Neuronal stem cell (in vitro differentiated cells): ENCODE measurements at regions not wholly inside any gene's neighbourhood (a gene's known extent, or its start where the extent isn't known, plus 50 kb on each side); places are given as distances from the start of the nearest gene placed in this dataset.
"Not testable (repeated sequence)": the region's sequence is repeated elsewhere in the genome, so short reads cannot be mapped to it uniquely, and the experiment has no call there.

Source experiments
- DNase-seq: peaks from one replicate; pipeline ENCODE4 v3.0.0-alpha.2; 2013; ENCODE audit warnings: low spot score
- H2AFZ ChIP-seq: one replicate; pipeline ENCODE4 v1.6.1; 2013; ENCODE audit warnings: mild to moderate bottlenecking, low read length, inconsistent platforms
- H2AK5ac ChIP-seq: 2 replicates; pipeline ENCODE4 v1.6.1; 2013; ENCODE audit warnings: low read depth, mild to moderate bottlenecking, inconsistent platforms, low read length, moderate library complexity, mixed read lengths
- H2BK120ac ChIP-seq: 2 replicates; pipeline ENCODE4 v1.6.1; 2013; ENCODE audit warnings: low read depth, mild to moderate bottlenecking, inconsistent platforms, low read length, moderate library complexity, mixed read lengths
- H2BK12ac ChIP-seq: one replicate; pipeline ENCODE4 v1.6.1; 2013; ENCODE audit warnings: low read length, inconsistent platforms
- H2BK15ac ChIP-seq: 2 replicates; pipeline ENCODE4 v1.6.1; 2013; ENCODE audit warnings: mild to moderate bottlenecking, low read length, inconsistent platforms, mixed read lengths
- H2BK5ac ChIP-seq: one replicate; pipeline ENCODE4 v1.6.1; 2013; ENCODE audit warnings: inconsistent platforms, mild to moderate bottlenecking, low read length, moderate library complexity
- H3K14ac ChIP-seq: one replicate; pipeline ENCODE4 v1.6.1; 2013; ENCODE audit warnings: low read length, inconsistent platforms
- H3K18ac ChIP-seq: 2 replicates; pipeline ENCODE4 v1.6.1; 2013; ENCODE audit warnings: low read length, inconsistent platforms
- H3K23ac ChIP-seq: 2 replicates; pipeline ENCODE4 v1.6.1; 2013; ENCODE audit warnings: low read depth, mild to moderate bottlenecking, mixed read lengths, low read length, inconsistent platforms; ENCODE audit not compliant: poor library complexity
- H3K27ac ChIP-seq: replicated peaks from 3 replicates; pipeline ENCODE4 v1.5.1; 2013; ENCODE audit warnings: low read length, inconsistent platforms
- H3K27me3 ChIP-seq, 3 experiments: 2 replicates each; pipeline ENCODE4 v1.6.1; 2013; ENCODE audit warnings: low read length in 3 of 3, mild to moderate bottlenecking in 2 of 3, inconsistent platforms in 1 of 3, low read depth in 1 of 3, mixed read lengths in 1 of 3, moderate library complexity in 1 of 3; ENCODE audit not compliant: control insufficient read depth in 3 of 3, insufficient read depth in 3 of 3
- H3K36me3 ChIP-seq, 2 donors: replicated peaks in 1 of 2; 2 replicates each; pipeline ENCODE4 v1.6.1; 2013; ENCODE audit warnings: low read length in 2 of 2; ENCODE audit not compliant: control insufficient read depth in 2 of 2, insufficient read depth in 2 of 2
- H3K4ac ChIP-seq: 2 replicates; pipeline ENCODE4 v1.6.1; 2013; ENCODE audit warnings: inconsistent platforms, mild to moderate bottlenecking, low read length, moderate library complexity
- H3K4me1 ChIP-seq, 2 donors: 1 replicate in 1 of 2; 2 replicates in 1 of 2; pipeline ENCODE4 v1.6.1; 2013; ENCODE audit warnings: low read length in 2 of 2, low read depth in 1 of 2; ENCODE audit not compliant: control insufficient read depth in 2 of 2, insufficient read depth in 1 of 2
- H3K4me2 ChIP-seq: one replicate; pipeline ENCODE4 v1.6.1; 2013; ENCODE audit warnings: mild to moderate bottlenecking, low read length, inconsistent platforms; ENCODE audit not compliant: insufficient read depth, poor library complexity, severe bottlenecking
- H3K4me3 ChIP-seq, 2 donors: 2 replicates each; pipeline ENCODE4 v1.5.1; 2013; ENCODE audit warnings: low read length in 2 of 2, mild to moderate bottlenecking in 2 of 2, inconsistent platforms in 1 of 2, moderate library complexity in 1 of 2
- H3K79me1 ChIP-seq: one replicate; pipeline ENCODE4 v1.6.1; 2013; ENCODE audit warnings: low read depth, mild to moderate bottlenecking, inconsistent platforms, low read length, moderate library complexity
- H3K9ac ChIP-seq: one replicate; pipeline ENCODE4 v1.6.1; 2013; ENCODE audit warnings: mild to moderate bottlenecking, low read depth, low read length, inconsistent platforms; ENCODE audit not compliant: poor library complexity
- H3K9me3 ChIP-seq, 2 donors: replicated peaks in 1 of 2; 2 replicates each; pipeline versions ENCODE3 to v1.6.1; 2013; ENCODE audit warnings: low read length in 2 of 2, mild to moderate bottlenecking in 2 of 2, inconsistent platforms in 1 of 2, low read depth in 1 of 2, mixed read lengths in 1 of 2, moderate library complexity in 1 of 2; ENCODE audit not compliant: control insufficient read depth in 2 of 2, insufficient read depth in 1 of 2
- H4K8ac ChIP-seq: one replicate; pipeline ENCODE4 v1.6.1; 2013; ENCODE audit warnings: low read depth, mild to moderate bottlenecking, inconsistent platforms, low read length, moderate library complexity
- H4K91ac ChIP-seq: one replicate; pipeline ENCODE4 v1.6.1; 2013; ENCODE audit warnings: low read length, low read depth, mild to moderate bottlenecking, inconsistent platforms; ENCODE audit not compliant: poor library complexity
- WGBS, 2 donors: extraction: QIAGEN DNeasy Blood & Tissue Kit; methylation state at CpG; one replicate each; pipeline ENCODE4 v1.1.7; 2013; ENCODE audit warnings: missing lambda C conversion rate in 2 of 2, mixed read lengths in 1 of 2; ENCODE audit not compliant: insufficient read length in 2 of 2, insufficient replicate concordance in 1 of 2; ENCODE audit errors: extremely low coverage in 2 of 2; 5-methylcytosine and 5-hydroxymethylcytosine counted together

DNA sequence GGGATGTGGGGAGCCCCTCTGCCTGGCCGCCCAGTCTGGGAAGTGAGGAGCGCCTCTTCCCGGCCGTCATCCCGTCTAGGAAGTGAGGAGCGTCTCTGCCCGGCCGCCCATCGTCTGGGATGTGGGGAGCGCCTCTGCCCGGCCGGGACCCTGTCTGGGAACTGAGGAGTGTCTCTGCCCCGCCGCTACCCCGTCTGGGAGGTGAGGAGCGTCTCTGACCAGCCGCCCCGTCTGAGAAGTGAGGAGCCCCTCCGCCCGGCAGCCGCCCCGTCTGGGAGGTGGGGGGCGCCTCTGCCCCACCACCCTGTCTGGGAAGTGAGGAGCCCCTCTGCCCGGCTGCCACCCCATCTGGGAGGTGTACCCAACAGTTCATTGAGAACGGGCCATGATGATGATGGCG lies 73.8 kb upstream of the LSAMP start:
- H3K23ac ChIP-seq, H2BK5ac ChIP-seq, H3K79me1 ChIP-seq, H3K27ac ChIP-seq, H3K14ac ChIP-seq, H3K9me3 ChIP-seq, H3K18ac ChIP-seq, H2AFZ ChIP-seq, H2AK5ac ChIP-seq, H3K27me3 ChIP-seq, H3K4me3 ChIP-seq, H4K8ac ChIP-seq, H3K36me3 ChIP-seq, H4K91ac ChIP-seq, H2BK120ac ChIP-seq, DNase-seq, H3K4me1 ChIP-seq, H2BK15ac ChIP-seq, H2BK12ac ChIP-seq, H3K4ac ChIP-seq, H3K4me2 ChIP-seq, H3K9ac ChIP-seq: not testable (repeated sequence)
- WGBS, 2 donors, result no CpG with 5 or more reads among the region's 26 CpGs

DNA sequence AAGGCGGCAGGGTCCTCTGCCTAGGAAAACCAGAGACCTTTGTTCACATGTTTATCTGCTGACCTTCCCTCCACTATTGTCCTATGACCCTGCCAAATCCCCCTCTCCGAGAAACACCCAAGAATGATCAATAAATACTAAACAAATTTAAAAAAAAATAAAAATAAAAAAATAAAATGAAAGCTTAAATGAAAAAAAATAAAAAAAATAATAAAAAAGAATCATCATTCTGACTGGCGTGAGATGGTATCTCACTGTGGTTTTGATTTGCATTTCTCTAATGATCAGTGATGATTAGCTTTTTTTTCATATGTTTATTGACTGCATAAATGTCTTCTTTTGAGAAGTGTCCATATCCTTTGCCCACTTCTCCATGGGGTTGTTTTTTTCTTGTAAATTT lies 74.5 kb upstream of the LSAMP start:
- no CpG with 5 or more reads among the region's 3 CpGs for WGBS, 2 donors
- H2BK5ac ChIP-seq, H3K4me1 ChIP-seq: not testable (repeated sequence)

GRCh38 chr3:116524453-116525210 lies 79.3 kb upstream of the LSAMP start:
- no peaks in the 10 kb centered on the region for H3K9me3 ChIP-seq
- H2BK15ac ChIP-seq, result no peak overlapping the region
- H3K4ac ChIP-seq, result no peak overlapping the region
- H4K8ac ChIP-seq, result no peak overlapping the region
- H3K4me2 ChIP-seq, result no peak overlapping the region
- no peak overlapping the region for H2AFZ ChIP-seq
- H3K14ac ChIP-seq, result no peak overlapping the region
- no peak overlapping the region for H3K4me3 ChIP-seq
- H2BK12ac ChIP-seq, result no peak overlapping the region
- no peak overlapping the region for H4K91ac ChIP-seq
- no peak overlapping the region for H3K23ac ChIP-seq
- H3K4me1 ChIP-seq, result no peaks in the 10 kb centered on the region
- H3K36me3 ChIP-seq, result no peaks in the 10 kb centered on the region
- no CpG with 5 or more reads among the region's 4 CpGs for WGBS, 2 donors
- no peak overlapping the region for H3K27ac ChIP-seq
- H3K9ac ChIP-seq, result no peak overlapping the region
- no peak overlapping the region for H3K18ac ChIP-seq
- H2BK5ac ChIP-seq, result no peak overlapping the region
- no peak overlapping the region for H2AK5ac ChIP-seq
- no peaks in the 10 kb centered on the region for H3K79me1 ChIP-seq
- no peak for DNase-seq
- no peak overlapping the region for H2BK120ac ChIP-seq
- H3K27me3 ChIP-seq, result no peaks in the 10 kb centered on the region

More for the DNA sequence above, 74.5 kb upstream of the LSAMP start:
- H3K4ac ChIP-seq, H3K9ac ChIP-seq, H3K36me3 ChIP-seq, H3K23ac ChIP-seq, DNase-seq, H3K79me1 ChIP-seq, H3K27ac ChIP-seq, H2AFZ ChIP-seq, H2BK120ac ChIP-seq, H4K8ac ChIP-seq, H3K14ac ChIP-seq, H2BK12ac ChIP-seq, H4K91ac ChIP-seq, H3K9me3 ChIP-seq, H3K27me3 ChIP-seq, H3K18ac ChIP-seq, H2BK15ac ChIP-seq, H3K4me3 ChIP-seq, H2AK5ac ChIP-seq, H3K4me2 ChIP-seq: not testable (repeated sequence)

DNA sequence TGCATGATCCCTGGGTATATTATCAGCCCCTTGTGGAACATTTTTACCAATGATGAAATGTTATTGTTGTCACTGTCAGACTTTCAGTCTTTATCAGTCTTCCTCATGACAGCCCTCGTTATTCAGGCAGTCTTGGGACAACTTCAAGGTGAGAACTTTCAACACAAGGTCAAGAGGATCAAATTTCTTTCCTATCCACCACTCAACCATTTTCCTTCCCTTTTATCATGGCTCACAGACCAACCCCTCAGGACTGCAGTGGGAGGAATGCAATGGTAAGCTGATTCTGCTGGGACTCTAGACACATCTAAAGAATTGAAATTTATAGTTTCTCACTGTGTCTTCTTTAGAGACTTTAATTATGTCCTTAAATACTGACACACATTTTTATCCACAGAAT lies 107.0 kb upstream of the LSAMP start:
- Histone ChIP-seq H2AFZ (no peak overlapping the region), H2BK12ac (no peak overlapping the region), H3K23ac (no peak overlapping the region), H2BK5ac (no peak overlapping the region), H3K4me1 (peaks cover 0 to 4% of the 10 kb centered on the region in 2 donors), H3K27me3 (no peaks in the 10 kb centered on the region), H3K79me1 (no peaks in the 10 kb centered on the region), H2BK120ac (no peak overlapping the region), H3K14ac (no peak overlapping the region), H3K4me2 (no peak overlapping the region), H3K4me3 (no peak overlapping the region), H3K36me3 (no peaks in the 10 kb centered on the region), H2AK5ac (no peak overlapping the region), H3K27ac (no peak overlapping the region), H3K9me3 (no peaks in the 10 kb centered on the region), H3K4ac (no peak overlapping the region), H2BK15ac (no peak overlapping the region), H3K18ac (no peak overlapping the region), H4K8ac (no peak overlapping the region), H4K91ac (no peak overlapping the region), H3K9ac (no peak overlapping the region)
- DNase-seq, result no peak
- WGBS, 2 donors, result no CpG with 5 or more reads among the region's 1 CpG
